Breast epithelium (tissue), 4 donors: ENCODE measurements at regions not wholly inside any gene's neighbourhood (a gene's known extent, or its start where the extent isn't known, plus 50 kb on each side); places are given as distances from the start of the nearest gene placed in this dataset.
"Not testable (repeated sequence)": the region's sequence is repeated elsewhere in the genome, so short reads cannot be mapped to it uniquely, and the experiment has no call there.

ENCODE experiments used
- DNase-seq, 2 donors: peaks; one replicate each; pipeline ENCODE4 v3.0.0-alpha.2; 2019; ENCODE audit warnings: low spot score in 2 of 2
- H3K27ac ChIP-seq, 2 donors: fragments of 200-600 bp; sonication (generic) in 1 of 2; one replicate each; pipeline ENCODE4 v1.5.1; 2016 to 2019; ENCODE audit warnings: mild to moderate bottlenecking in 1 of 2
- H3K27me3 ChIP-seq, 2 donors: fragments of 200-600 bp; sonication (generic) in 1 of 2; one replicate each; pipeline versions ENCODE4 v1.5.1 to v1.6.0; 2017 to 2019; ENCODE audit warnings: control low read depth in 1 of 2, mild to moderate bottlenecking in 1 of 2
- H3K36me3 ChIP-seq: fragments of 200-600 bp; one replicate; pipeline ENCODE4 v1.5.1; 2019
- H3K4me1 ChIP-seq, 2 donors: fragments of 200-600 bp; sonication (generic); one replicate each; pipeline ENCODE4 v1.5.1; 2016 to 2019; ENCODE audit warnings: control low read depth in 1 of 2
- H3K4me3 ChIP-seq, 3 donors: fragments of 200-600 bp; sonication (generic); 1 replicate in 2 of 3; 2 replicates in 1 of 3; pipeline ENCODE4 v1.5.1; 2016 to 2019; ENCODE audit warnings: mild to moderate bottlenecking in 3 of 3, moderate library complexity in 2 of 3
- H3K9me3 ChIP-seq, 2 donors: fragments of 200-600 bp; sonication (generic) in 1 of 2; one replicate each; pipeline ENCODE4 v1.5.1; 2016 to 2019; ENCODE audit warnings: control low read depth in 1 of 2
- POLR2A ChIP-seq: fragments of 450-650 bp; IDR thresholded peaks from one replicate; pipeline ENCODE4 v1.6.1; 2016; ENCODE audit warnings: antibody characterized with exemption, mild to moderate bottlenecking, moderate library complexity
- POLR2AphosphoS5 ChIP-seq, 3 donors: sonication (generic); formaldehyde crosslinking; IDR thresholded peaks; one replicate each; pipeline ENCODE4 v1.6.1; 2017; ENCODE audit warnings: antibody characterized with exemption in 3 of 3
- intact Hi-C: fragments of 100-400 bp; cut with DNase I; formaldehyde crosslinking; loops from one replicate; pipeline ENCODE4 v1.15.1; 2023; ENCODE audit warnings: low total_unique reads
- TF ChIP-seq, protein P1 (sequence below), 3 donors: fragments of 450-650 bp; IDR thresholded peaks; one replicate each; pipeline ENCODE4 v1.5.1; 2016 to 2017; ENCODE audit warnings: antibody characterized with exemption in 3 of 3, mild to moderate bottlenecking in 3 of 3, moderate library complexity in 3 of 3

GRCh38 chr5:154598021-154598420, 120.0 kb upstream of the HAND1 start:
- H3K9me3 ChIP-seq = no peaks in the 10 kb centered on the region
- DNase-seq = no peak
- H3K27me3 ChIP-seq = peaks cover 0 to 8% of the 10 kb centered on the region in 2 donors
- no peak overlapping the region for H3K4me3 ChIP-seq
- intact Hi-C loops = no loop called here
- no peak overlapping the region for H3K27ac ChIP-seq
- no peak for TF ChIP-seq POLR2A
- TF ChIP-seq POLR2AphosphoS5 (IDR thresholded peaks at IDR 0.05) = no peak
- TF ChIP-seq, protein P1, sequence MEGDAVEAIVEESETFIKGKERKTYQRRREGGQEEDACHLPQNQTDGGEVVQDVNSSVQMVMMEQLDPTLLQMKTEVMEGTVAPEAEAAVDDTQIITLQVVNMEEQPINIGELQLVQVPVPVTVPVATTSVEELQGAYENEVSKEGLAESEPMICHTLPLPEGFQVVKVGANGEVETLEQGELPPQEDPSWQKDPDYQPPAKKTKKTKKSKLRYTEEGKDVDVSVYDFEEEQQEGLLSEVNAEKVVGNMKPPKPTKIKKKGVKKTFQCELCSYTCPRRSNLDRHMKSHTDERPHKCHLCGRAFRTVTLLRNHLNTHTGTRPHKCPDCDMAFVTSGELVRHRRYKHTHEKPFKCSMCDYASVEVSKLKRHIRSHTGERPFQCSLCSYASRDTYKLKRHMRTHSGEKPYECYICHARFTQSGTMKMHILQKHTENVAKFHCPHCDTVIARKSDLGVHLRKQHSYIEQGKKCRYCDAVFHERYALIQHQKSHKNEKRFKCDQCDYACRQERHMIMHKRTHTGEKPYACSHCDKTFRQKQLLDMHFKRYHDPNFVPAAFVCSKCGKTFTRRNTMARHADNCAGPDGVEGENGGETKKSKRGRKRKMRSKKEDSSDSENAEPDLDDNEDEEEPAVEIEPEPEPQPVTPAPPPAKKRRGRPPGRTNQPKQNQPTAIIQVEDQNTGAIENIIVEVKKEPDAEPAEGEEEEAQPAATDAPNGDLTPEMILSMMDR (IDR thresholded peaks at IDR 0.05) = no peak
- H3K36me3 ChIP-seq = no peaks in the 10 kb centered on the region
- no peaks in the 10 kb centered on the region for H3K4me1 ChIP-seq

DNA sequence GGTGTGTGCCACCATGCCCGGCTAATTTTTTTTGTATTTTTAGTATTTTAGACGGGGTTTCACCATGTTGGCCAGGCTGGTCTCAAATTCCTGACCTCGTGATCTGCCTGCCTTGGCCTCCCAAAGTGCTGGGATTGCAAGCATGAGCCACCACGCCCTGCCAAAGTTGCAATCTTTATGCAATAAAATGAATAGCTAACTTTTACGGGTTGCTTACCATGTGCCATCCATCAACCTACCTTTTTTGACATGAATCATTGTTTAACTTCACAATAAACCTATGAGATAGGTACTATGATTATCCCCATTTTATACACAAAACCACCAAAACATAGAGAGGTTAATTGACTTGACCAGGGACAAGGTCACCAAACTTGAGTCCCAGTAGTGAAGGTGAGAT, 118.8 kb upstream of the HAND1 start:
- H3K36me3 ChIP-seq, H3K27me3 ChIP-seq, H3K9me3 ChIP-seq, H3K4me1 ChIP-seq, DNase-seq, H3K4me3 ChIP-seq, intact Hi-C loops, H3K27ac ChIP-seq: not testable (repeated sequence)

- peaks cover 0 to 8% of the 10 kb centered on the region in 2 donors for H3K27me3 ChIP-seq
- no peak overlapping the region for H3K27ac ChIP-seq
- intact Hi-C loops = no loop called here
- no peak overlapping the region for H3K4me3 ChIP-seq
- no peak for DNase-seq
- no peak for TF ChIP-seq POLR2AphosphoS5 (IDR thresholded peaks at IDR 0.05)
- no peak for TF ChIP-seq POLR2A
- TF ChIP-seq, protein P1 (IDR thresholded peaks at IDR 0.05) = no peak
- no peaks in the 10 kb centered on the region for H3K36me3 ChIP-seq
- no peaks in the 10 kb centered on the region for H3K4me1 ChIP-seq
- H3K9me3 ChIP-seq = no peaks in the 10 kb centered on the region
These were observed 117.6 kb upstream of the HAND1 start for GRCh38 chr5:154595662-154596061.

- H3K4me1 ChIP-seq = no peaks in the 10 kb centered on the region
- H3K27me3 ChIP-seq = peaks cover 0 to 8% of the 10 kb centered on the region in 2 donors
- no peaks in the 10 kb centered on the region for H3K36me3 ChIP-seq
- TF ChIP-seq POLR2A (no peak), POLR2AphosphoS5 (IDR thresholded peaks at IDR 0.05) (no peak)
- TF ChIP-seq, protein P1 (IDR thresholded peaks at IDR 0.05) = no peak
- intact Hi-C loops = no loop called here
- no peaks in the 10 kb centered on the region for H3K9me3 ChIP-seq
- DNase-seq = no peak
- H3K4me3 ChIP-seq = no peak overlapping the region
- no peak overlapping the region for H3K27ac ChIP-seq
These were observed 115.8 kb upstream of the HAND1 start for GRCh38 chr5:154593796-154594195.

- H3K27ac ChIP-seq = no peak overlapping the region
- H3K4me1 ChIP-seq = no peaks in the 10 kb centered on the region
- H3K36me3 ChIP-seq = no peaks in the 10 kb centered on the region
- H3K4me3 ChIP-seq = no peak overlapping the region
- H3K9me3 ChIP-seq = no peaks in the 10 kb centered on the region
- intact Hi-C loops = no loop called here
- peaks cover 0 to 1% of the 10 kb centered on the region in 2 donors for H3K27me3 ChIP-seq
- no peak for TF ChIP-seq POLR2A
- TF ChIP-seq, protein P1 (IDR thresholded peaks at IDR 0.05) = no peak
- no peak for TF ChIP-seq POLR2AphosphoS5 (IDR thresholded peaks at IDR 0.05)
- DNase-seq = no peak
These were observed 115.0 kb upstream of the HAND1 start for GRCh38 chr5:154593071-154593470.

- Histone ChIP-seq H3K9me3 (no peaks in the 10 kb centered on the region), H3K4me1 (no peaks in the 10 kb centered on the region), H3K27ac (no peak overlapping the region), H3K27me3 (no peaks in the 10 kb centered on the region), H3K36me3 (no peaks in the 10 kb centered on the region), H3K4me3 (no peak overlapping the region)
- TF ChIP-seq POLR2A = no peak
- TF ChIP-seq, protein P1 (IDR thresholded peaks at IDR 0.05) = no peak
- TF ChIP-seq POLR2AphosphoS5 (IDR thresholded peaks at IDR 0.05) = no peak
- intact Hi-C loops = no loop called here
- DNase-seq = no peak
These were observed 112.2 kb upstream of the HAND1 start for GRCh38 chr5:154590093-154590724.
